DMS53 (cell line): ENCODE measurements at regions not wholly inside any gene's neighbourhood (a gene's known extent, or its start where the extent isn't known, plus 50 kb on each side); places are given as distances from the start of the nearest gene placed in this dataset.
"Not testable (repeated sequence)": the region's sequence is repeated elsewhere in the genome, so short reads cannot be mapped to it uniquely, and the experiment has no call there.

ENCODE experiments used
- DNase-seq: peaks from one replicate; lab custom pipeline; 2025; lab: John Stamatoyannopoulos, UW

DNA sequence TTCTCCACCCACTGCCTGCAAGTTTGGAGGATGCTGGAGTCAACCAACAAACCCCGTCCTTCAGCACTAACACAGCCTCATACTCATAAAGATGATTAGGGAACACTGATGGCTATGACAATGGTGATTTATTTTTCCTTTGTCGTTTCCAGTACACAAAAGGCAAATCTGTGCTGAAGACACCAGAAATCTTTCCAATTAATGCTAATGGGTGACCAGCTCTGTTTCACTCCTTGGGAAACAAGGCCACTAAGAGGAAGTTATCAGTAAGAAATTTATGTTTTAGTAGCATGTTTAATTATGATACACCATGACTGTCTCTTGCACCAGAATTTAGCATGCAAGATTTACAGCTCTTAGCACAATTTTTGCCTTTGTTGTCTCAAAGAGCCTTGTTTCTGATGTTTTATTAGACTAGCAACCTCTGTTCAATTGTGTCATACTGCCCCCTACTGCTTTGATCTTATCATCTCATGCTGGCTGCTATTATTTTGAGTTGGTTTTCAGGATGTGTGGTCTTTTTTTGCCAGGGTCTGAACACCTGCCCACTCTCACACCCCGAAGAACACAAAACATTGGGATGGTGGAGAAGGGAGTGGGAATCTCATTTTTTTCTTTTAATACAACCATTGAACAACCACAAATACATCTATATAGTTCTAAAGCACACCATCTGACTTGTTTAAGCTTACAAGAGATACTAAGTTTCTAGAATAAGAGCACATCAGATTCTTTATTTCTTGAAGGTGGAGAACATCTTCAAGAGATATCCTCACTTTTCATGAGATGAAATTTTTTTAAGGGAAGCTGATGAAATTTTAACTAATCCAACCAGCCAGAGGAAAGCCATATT, 160.9 kb downstream of the SPTSSA start:
- DNase-seq, result peak; percentile 66

DNA sequence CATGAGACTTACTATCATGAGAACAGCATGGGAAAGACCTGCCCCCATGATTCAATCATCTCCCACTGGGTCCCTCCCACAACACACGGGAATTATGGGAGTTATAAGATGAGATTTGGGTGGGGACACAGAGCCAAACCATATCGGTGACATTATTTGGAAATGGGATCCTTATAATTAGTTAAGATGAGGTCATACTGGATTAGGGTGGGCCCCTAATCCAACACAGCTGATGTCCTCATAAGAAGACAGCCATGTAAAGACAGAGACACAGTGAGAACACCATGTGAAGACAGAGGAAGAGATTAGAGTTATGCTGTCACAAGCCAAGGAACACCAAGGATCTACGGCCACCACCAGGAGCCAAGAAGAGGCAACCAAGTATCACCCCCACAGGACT, 161.7 kb downstream of the SPTSSA start:
- DNase-seq, result no peak

DNA sequence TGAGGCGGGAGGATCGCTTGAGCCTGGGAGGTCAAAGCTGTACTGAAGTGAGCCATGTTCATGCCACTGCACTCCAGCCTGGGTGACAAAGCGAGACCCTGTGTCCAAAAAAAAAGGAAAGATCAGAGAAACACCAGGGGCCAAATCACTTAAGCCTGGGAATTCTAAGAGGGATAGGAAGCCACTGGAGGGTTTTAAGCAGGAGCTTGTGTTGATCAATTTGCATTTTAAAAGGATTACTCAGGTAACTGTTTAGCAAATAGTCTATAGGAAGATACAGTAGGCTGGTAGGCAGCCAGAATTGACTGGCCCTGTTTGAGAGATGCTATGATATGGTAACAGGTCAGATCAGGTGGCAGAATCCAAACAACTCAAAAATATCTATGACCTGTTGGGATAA, 162.7 kb downstream of the SPTSSA start:
- DNase-seq, result no peak

DNA sequence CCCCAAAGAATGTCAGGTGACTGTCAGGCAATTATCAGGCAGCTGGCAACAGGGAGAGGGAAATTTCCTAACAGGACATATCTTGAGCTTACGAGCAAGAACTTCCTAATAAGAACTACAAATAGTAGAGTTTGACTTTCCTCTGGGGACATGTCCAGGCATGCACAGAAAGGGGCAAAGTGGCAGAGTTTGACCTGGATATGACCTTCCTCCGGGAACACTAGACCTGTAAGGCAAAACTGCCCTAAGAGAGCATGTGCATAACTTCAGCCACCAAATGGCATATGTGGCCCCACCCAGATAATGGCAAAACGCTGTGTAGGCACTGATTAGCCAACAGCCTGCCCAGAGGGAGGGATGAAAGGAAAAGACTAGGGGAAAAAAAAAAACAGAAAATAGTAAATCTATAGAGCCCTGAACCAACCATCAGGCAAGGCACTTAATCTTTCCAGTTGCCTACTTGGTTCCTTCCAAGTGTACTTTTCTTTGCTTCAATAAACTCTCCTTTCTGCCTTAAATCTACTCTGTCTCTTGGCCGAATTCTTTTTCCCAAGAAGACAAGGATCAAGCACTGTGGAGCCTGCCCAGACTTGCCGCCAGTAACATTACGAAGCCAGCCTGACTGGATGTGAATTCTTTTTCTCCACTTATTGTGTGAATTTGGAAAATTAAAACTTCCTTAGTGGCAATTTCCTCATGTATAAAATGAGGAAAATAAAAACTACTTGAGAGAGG, 164.1 kb downstream of the SPTSSA start:
- no peak for DNase-seq

DNA sequence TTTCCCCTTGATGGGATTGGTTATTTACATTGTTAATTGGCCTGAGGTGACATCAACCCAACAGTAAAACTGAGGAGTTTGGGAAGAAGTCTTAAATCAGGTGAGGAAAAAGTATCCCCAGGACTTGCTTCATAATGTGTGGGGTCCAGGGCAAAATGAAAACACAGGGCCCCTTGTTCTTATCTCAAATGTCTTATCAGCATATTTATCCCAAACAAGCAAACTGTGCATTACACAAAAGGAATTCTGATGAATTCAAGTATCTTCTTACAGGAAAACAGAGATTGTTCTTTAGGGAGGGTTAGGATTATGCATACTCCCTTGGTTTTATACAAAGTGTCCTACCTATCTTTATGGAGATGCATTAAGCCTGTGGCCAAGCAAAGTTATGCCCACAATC, 178.4 kb downstream of the SPTSSA start:
- no peak for DNase-seq

DNA sequence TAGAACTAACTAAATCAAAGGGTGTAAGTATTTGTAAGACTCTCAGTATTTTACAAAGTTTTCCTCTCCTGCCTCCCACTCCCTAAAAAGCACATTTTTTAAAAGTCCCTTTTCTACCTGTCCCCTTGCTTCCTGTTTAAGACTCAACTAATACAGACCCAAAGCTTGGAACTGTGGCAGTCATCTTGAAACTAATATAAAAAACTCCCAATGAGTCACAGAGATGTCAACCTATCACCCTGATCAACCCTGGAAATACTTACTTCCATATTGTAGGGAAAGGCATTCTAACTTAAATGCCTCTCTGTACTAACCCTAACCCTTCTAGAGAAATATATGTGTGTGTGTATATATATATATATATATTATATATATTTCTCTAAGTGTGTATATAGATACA, 184.8 kb downstream of the SPTSSA start:
- no peak for DNase-seq

DNA sequence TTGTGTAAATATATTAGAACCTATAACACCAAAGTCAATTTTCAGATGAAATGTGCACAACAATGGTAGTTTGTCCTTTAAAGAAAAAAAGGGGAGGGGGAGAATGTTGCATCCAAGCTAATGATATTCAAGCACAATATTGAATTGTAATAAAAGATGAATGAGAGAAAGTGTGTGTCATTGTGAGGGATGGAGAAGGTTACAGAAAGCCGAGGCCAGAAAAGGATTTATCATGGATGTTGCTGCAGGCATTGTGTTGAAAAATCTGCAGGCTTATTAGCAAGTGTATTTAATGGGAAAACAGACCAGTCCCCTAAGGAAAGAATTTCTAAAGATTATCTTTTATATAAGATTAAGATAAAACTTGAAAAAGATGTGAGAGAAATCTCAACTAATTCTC, 186.5 kb downstream of the SPTSSA start:
- no peak for DNase-seq

DNA sequence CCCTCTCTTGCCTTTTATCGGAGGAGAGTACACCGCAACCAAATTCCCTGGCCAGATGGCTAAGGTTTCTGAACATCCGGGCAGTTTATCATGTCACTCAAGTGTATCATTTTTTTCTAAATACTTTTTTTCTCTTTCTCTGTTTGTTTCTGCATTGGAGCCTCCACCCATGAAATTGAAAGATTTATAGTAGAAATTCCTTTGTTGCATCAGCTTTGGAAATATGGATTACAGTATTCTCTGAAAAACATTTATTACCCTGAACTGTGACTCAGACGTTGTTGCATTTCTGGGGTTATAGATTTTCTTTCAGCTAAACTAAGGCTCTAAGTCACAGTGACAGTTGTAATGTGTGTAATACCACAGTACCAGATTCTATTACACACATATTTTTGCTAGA, 187.0 kb downstream of the SPTSSA start:
- no peak for DNase-seq

DNA sequence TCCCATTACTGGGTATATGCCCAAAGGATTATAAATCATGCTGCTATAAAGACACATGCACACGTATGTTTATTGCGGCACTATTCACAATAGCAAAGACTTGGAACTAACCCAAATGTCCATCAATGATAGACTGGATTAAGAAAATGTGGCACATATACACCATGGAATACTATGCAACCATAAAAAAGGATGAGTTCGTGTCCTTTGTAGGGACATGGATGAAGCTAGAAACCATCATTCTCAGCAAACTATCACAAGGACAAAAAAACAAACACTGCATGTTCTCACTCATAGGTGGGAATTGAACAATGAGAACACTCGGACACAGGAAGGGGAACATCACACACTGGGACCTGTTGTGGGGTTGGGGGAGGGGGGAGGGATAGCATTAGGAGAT, 188.3 kb downstream of the SPTSSA start:
- not testable (repeated sequence) for DNase-seq

DNA sequence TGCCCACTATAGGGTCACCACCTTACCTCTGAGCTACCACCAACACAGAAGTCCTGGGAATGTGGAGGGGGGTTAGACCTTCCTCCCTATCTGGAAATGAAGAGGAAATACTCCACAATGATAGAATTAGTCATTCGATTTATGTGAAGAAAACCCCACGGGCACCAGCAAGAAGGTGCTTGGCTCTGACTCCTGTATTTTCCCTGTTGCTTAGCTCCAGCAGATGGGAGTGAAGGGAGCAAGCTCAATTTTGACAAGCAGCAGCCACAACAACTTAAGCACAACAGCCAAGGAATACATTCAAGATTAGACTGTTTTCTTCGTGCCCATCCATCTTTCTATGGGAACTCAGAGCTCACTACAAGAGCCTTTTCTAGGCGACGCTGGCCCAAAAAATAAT, 191.7 kb downstream of the SPTSSA start:
- DNase-seq, result no peak

DNA sequence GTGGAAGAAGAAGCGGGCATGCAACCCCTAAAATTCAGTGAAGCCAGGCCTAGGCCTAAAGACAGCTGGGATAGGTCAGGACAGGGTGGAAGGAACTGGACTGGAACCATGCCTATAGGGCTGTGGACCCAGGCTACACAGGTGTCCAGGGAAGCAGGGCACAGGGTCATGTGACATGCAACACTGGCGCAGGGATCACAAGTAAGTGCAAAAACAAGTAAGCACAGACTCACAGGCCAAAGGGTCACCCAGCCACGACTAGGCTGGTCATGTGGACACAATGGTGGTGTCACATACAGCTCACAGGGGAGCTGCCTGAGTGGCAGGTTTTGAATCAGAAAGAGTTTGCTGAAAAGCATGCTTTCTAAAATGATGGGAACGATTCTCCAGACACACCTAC, 195.7 kb downstream of the SPTSSA start:
- no peak for DNase-seq

DNA sequence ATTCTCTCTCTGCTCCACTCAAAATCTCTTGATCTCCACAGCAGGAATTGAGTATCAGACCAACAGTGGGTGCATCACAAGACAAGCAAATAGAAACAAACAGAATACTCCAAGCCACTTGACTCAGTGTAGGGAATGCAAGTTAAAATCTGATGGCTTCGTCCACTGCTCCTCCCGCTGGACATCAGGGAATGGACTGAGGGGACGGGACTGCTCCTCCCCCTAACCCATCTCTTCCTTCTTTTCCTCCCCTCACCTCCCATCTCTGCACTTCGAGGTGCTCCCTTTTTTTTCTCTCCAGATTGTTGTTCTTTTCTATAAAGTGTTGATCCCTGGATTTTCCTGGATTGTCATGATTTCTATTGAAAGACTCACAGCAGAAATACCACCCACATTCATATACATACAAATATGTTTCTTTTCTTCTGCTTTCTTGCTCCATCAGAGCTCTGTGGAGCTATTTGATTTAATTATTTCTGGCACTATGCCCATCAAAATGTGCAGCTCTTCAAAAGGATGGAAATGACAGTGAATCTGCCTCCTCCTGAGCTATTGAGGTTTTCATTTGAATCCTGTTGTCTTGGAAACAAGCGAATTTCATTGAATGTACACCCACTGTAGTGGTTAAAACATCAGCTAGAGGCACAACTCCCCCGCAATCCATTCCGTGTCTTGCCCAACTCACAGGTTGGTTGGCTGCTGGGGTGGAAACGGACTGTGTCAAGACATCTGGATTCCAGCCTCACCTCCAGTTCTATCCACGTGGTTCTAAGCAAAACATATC, 199.7 kb downstream of the SPTSSA start:
- peak; percentile 2 for DNase-seq

DNA sequence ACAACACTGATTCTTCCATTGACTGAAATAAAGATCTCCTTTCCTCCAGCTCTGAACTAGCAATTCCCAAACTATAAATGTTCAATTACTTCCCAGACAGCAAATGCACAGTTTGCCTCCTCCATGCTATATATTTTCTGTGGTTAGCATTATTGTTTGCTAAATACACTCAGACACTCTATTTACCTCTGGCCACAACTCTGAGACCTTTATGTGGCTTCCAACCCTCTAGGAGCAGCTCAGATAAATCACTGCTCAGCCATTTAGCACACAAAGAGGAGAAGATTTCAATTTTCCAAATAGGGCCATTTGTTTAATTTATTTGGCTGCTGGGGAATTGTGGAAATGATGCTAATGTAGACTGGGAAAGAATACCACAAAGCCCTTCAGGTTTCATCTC, 202.0 kb downstream of the SPTSSA start:
- DNase-seq, result no peak

DNA sequence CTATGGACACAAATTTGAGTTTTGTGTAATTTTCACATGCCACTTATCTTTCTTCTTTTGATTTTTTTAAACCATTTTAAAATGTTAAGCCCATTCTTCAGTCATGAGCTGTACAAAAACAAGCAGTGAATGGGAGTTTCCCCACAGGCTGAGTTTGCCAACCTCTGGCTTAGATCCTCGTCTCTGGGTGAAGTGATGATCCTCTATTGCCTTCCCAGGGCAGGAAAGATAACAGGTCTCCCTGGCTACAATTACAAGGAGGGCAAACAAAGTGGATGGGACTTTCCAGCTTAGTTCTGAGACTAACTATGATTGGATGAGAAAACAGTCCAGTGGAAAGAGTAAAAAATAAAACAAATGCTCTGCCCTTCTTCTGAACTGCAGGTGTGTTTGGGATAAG, 203.7 kb downstream of the SPTSSA start:
- peak; percentile 34 for DNase-seq

DNA sequence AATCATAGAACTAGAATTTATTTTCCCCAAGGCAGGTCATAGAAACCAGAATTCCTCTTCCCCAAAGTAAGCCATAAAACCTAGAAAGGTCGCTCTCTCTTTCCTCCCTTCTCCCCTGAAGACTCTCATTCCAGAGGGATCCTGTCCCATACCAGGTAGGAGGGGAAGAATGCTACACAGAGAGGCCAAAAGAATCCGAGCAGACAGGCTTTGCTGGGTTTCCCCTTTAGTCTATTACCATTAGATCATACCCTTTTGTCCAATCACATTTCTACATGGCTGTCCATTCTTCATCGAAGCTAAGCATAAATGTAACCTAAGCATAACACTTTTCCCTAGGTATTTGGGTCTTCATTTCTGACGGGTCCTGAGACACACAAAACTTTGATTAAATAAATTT, 204.5 kb downstream of the SPTSSA start:
- DNase-seq, result no peak

DNA sequence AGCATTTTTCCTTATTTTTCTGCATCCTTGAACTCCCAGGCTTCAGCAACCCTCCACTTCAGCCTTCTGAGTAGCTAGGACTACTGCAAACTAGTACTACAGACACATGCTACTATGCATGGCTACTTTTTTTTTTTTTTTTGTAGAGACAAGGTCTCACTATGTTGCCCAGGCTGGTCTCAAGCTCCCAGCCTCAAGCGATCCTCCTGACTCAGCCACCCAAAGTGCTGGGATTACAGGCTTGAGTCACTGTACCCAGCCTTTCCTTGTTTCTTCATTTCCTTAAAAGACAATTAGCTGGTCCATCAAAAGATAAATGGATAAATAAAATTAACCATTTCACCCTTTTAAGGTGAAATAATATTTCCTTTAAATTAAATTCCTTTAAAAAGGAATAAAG, 205.8 kb downstream of the SPTSSA start:
- no peak for DNase-seq

DNA sequence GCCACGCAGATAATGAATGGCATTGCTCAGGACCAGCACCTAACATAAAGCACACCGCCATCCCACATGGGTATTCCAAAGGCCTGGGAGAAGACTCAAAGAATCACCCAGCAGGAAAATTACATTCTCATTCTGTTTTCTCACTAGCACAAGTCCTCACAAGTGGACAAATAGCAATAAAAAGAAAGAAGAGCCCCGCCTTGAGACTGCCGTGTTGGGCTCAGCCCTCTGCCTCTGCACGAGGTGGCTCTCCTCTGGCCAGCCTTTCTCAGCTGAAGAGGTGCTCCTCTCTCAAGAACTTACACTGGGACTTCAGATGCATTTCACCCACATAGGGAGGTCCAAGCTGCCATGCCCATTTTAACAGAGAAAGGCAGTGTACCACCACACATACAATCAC, 207.5 kb downstream of the SPTSSA start:
- no peak for DNase-seq

DNA sequence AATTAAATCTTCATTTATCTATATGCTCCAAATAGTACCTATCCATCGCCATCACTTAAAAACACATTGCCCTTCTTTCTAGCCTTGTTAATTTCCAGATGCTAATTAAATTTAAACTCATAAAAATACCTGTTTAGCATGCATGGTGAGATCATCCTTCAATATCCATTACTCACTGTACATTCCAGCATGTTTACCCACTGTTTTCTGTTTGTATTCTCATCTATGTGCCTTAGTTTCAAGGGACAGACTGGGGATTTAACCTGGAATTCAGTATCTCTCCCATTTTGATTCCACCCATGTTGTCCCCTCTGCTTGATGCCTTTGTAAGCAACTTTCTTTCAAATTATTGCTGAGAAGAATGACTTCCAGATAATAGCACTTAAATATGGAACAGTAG, 208.0 kb downstream of the SPTSSA start:
- DNase-seq, result no peak

DNA sequence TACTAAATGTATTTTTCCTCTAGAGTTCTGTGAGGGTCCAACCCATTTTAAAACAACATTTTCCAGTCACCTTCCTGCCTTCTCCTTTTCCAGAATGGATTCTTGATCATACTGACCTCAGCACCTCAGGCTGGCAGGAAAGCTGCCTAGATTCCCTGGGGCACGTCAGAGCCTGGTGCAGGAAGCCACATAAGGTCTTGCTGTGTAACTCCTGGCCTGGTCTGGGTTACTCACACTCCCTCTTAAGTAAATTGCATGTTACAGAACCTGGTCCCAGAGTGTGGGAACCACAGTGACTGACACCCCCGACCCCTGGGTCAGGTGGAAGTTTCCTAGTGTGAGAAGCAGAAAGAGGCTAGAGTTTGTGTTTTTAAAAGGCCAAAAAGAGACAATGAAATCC, 209.8 kb downstream of the SPTSSA start:
- DNase-seq, result no peak

DNA sequence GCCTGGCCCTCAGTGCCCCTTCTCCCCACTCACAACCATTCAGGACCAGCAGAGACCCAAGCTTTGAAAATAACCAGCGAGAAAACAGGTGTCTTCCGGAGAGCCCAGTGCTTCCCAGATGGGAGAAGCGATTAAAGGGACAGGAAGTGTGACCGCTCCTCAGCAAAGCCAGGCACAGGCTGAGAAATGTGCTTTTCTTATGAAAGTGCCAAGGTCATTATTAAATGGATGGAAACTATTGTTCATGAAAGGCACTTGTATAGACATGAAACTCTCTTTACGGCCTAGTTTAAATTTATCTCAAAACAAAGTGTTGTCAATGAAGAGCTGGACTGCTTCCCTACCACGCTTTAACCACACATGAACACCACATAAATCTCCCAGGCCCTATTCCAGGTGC, 210.4 kb downstream of the SPTSSA start:
- DNase-seq, result no peak

DNA sequence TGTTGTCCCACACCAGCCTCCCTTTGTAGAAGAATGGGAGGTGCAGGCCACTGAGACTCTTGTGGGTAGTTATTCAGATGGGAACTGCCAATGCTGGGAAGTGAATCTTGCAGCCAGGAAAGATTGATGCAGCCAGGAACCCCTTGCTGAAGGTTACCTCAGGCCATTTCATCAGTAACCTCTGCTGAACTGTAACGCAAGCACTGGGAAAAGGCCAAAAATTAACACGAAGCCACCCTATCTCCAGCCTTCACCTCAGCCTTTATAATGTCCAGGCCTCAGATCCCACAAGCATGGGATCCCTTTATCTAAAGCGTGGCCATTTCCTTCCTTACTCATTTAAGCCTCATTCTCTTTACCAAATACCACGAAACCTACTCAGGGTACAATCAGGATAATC, 211.1 kb downstream of the SPTSSA start:
- DNase-seq, result no peak

DNA sequence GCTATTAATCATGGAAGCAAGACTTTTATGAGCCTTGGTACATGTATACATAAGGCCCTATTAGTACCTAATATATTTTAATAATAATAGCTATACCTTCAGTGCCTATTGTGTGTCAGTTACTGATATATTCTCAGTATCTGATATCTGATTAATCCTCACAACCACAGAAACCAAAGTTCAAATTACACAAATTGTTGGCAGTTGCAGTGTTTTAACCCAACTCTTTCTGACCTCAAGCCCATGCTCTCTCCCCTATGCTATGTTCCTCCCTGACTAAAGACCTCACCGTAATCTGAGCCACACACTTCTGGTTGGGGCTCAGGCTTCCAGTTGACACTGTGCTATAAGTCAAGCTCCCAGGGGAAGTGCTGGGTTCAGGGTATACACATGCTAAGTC, 214.4 kb downstream of the SPTSSA start:
- no peak for DNase-seq

DNA sequence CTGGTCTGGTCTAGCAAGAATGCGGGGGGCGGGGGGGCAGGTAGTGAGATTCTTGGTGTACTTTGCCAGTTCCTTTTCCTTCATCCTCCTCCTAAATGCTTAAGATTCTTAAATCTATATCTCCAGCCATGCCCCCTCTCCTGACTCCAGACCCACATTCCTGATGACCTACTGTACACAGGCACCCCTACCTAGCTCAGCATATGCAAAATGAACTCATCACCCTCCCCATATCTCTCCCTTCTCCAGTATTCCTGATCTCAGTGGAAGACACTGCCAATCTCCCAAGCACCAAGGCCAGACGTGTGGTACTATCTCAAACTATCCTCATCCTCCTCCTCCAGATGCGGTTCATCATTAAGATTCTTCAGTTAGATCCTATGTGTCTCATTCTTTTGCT, 215.8 kb downstream of the SPTSSA start:
- DNase-seq, result no peak
